Neural crest cell (in vitro differentiated cells): ENCODE measurements at regions not wholly inside any gene's neighbourhood (a gene's known extent, or its start where the extent isn't known, plus 50 kb on each side); places are given as distances from the start of the nearest gene placed in this dataset.
"Not testable (repeated sequence)": the region's sequence is repeated elsewhere in the genome, so short reads cannot be mapped to it uniquely, and the experiment has no call there.

Source experiments
- DNase-seq: peaks from one replicate; pipeline ENCODE4 v3.0.0; 2021; ENCODE audit warnings: low read depth, mixed read lengths, low spot score
- H3K27ac Mint-ChIP-seq: one replicate; pipeline ENCODE4 v1.8.0; 2021; ENCODE audit warnings: mild to moderate bottlenecking, mixed read lengths; ENCODE audit not compliant: unreplicated experiment
- H3K27me3 Mint-ChIP-seq: 2 replicates; pipeline ENCODE4 v1.8.0; 2021; ENCODE audit warnings: low read depth, mild to moderate bottlenecking, mixed read lengths
- H3K36me3 Mint-ChIP-seq: 2 replicates; pipeline ENCODE4 v1.8.0; 2021; ENCODE audit warnings: low read depth, mild to moderate bottlenecking, mixed read lengths
- H3K4me1 Mint-ChIP-seq: 2 replicates; pipeline ENCODE4 v1.8.0; 2021; ENCODE audit warnings: mixed read lengths
- H3K4me3 Mint-ChIP-seq: one replicate; pipeline ENCODE4 v1.8.0; 2021; ENCODE audit warnings: mild to moderate bottlenecking, mixed read lengths
- H3K9me3 Mint-ChIP-seq: 2 replicates; pipeline ENCODE4 v1.8.0; 2021; ENCODE audit warnings: mixed read lengths
- TF ChIP-seq, protein P1 (sequence below): fragments of 200-600 bp; sonication (generic); conservative IDR thresholded peaks from 2 replicates; pipeline ENCODE4 v1.5.0; 2021; ENCODE audit warnings: antibody characterized with exemption, mild to moderate bottlenecking

DNA sequence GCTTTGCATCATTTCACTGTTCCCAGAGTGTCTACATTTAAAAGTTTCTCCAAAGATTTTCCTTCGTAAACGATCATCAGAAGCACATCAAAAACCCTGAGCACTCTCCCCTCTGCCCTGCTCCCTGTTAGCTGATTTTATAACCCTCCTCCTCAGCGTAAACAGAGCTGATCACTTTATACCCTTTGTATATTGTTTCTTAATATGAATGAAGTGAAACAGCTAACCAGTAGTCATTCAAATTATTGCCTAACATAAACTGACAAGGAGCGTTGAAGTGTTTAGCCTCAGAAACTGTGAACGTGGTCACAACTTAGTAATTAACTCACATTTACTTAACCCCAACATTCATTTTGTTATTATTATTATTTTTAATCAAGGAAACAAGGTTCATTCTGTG, 160.0 kb upstream of the FOXF1 start:
- no peak for DNase-seq
- TF ChIP-seq, protein P1, sequence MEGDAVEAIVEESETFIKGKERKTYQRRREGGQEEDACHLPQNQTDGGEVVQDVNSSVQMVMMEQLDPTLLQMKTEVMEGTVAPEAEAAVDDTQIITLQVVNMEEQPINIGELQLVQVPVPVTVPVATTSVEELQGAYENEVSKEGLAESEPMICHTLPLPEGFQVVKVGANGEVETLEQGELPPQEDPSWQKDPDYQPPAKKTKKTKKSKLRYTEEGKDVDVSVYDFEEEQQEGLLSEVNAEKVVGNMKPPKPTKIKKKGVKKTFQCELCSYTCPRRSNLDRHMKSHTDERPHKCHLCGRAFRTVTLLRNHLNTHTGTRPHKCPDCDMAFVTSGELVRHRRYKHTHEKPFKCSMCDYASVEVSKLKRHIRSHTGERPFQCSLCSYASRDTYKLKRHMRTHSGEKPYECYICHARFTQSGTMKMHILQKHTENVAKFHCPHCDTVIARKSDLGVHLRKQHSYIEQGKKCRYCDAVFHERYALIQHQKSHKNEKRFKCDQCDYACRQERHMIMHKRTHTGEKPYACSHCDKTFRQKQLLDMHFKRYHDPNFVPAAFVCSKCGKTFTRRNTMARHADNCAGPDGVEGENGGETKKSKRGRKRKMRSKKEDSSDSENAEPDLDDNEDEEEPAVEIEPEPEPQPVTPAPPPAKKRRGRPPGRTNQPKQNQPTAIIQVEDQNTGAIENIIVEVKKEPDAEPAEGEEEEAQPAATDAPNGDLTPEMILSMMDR = no peak
- Mint-ChIP-seq H3K27me3 (peaks cover 80% of the 10 kb centered on the region), H3K4me1 (peaks cover 10% of the 10 kb centered on the region), H3K4me3 (no peak overlapping the region), H3K9me3 (no peaks in the 10 kb centered on the region), H3K36me3 (peaks cover 2% of the 10 kb centered on the region), H3K27ac (no peak overlapping the region)

DNA sequence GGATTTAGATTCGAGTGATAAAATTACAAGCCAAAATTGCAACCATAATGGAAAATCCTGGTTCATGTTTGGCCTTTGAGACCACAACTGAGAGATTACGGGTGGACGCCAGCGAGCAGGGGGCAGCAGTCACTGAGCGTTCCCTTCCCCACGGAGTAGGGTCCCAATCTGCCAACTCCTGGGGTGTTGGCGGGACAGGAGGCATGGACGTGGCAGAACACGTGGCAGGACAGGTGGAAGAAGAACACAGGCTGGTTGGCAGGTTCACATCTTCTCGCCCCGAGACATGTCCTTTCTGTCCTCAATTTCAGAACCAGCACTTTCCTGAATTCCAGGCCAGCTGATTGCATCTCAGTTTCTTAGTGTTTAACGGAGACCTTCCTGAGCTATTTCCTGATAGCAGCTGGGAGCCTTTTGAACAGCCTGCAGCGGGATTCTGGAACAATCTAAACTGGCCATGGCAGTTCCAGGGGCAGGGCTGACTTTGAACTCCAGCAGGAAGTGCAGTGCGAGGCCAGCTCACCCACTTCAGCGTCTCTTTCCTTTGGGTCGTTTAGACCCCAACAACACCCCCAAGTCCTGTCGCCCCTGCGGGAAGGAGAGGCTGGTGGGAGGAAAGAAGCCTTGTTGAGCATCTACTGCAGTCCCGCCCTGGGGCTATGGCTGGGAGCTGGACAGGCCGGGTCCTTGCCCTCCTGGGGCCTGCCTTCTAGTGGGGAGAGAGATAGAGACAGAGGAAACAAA, 159.1 kb upstream of the FOXF1 start:
- DNase-seq = no peak
- no peak overlapping the region for H3K4me3 Mint-ChIP-seq
- H3K9me3 Mint-ChIP-seq = peaks cover 3% of the 10 kb centered on the region
- H3K27ac Mint-ChIP-seq = peak overlapping the region; percentile 82
- H3K27me3 Mint-ChIP-seq = peaks cover 80% of the 10 kb centered on the region
- TF ChIP-seq, protein P1 = no peak
- peaks cover 3% of the 10 kb centered on the region for H3K36me3 Mint-ChIP-seq
- H3K4me1 Mint-ChIP-seq = peaks cover 10% of the 10 kb centered on the region

DNA sequence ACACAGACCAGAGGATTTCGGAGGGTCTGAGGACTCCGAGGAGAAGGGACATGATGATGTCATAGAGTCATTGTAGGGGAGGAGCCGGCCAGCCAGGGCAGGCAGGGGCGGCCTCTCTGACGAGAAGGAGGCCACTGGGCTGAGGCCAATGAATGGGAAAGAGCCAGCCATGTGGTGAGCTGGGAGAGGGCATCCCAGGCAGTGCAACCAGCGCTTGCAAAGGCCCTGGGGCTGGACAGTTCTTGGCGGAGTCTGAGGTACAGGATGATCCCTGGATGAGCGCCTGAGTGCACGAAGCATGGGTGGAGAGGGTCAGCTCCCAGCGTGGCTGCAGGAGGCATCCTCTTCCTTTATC, 158.6 kb upstream of the FOXF1 start:
- not testable (repeated sequence) for H3K9me3 Mint-ChIP-seq, H3K36me3 Mint-ChIP-seq, H3K4me3 Mint-ChIP-seq, DNase-seq, H3K4me1 Mint-ChIP-seq
- peak overlapping the region; percentile 82 for H3K27ac Mint-ChIP-seq
- peaks cover 80% of the 10 kb centered on the region for H3K27me3 Mint-ChIP-seq

DNA sequence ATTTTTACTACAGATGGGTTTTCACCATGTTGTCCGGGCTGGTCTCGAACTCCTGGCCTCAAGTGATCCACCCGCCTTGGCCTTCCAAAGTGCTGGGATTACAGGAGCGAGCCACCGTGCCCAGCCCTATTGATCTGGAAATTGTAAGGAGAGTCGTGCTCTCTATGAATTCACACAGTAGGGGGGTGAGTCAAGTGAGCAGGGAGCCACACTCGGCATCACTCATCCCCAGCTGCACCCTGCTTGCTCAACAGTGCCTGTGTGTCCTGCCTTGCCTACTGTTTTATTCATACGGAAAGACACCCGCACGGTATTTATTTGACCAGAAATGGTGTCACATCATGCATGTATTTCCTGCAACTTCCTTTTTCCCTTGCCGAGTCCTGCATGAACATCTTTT, 157.2 kb upstream of the FOXF1 start:
- Mint-ChIP-seq H3K4me3 (no peak overlapping the region), H3K27ac (no peak overlapping the region), H3K36me3 (peaks cover 3% of the 10 kb centered on the region), H3K4me1 (peaks cover 10% of the 10 kb centered on the region), H3K27me3 (peaks cover 79% of the 10 kb centered on the region), H3K9me3 (peaks cover 4% of the 10 kb centered on the region)
- TF ChIP-seq, protein P1 = no peak
- DNase-seq = no peak

DNA sequence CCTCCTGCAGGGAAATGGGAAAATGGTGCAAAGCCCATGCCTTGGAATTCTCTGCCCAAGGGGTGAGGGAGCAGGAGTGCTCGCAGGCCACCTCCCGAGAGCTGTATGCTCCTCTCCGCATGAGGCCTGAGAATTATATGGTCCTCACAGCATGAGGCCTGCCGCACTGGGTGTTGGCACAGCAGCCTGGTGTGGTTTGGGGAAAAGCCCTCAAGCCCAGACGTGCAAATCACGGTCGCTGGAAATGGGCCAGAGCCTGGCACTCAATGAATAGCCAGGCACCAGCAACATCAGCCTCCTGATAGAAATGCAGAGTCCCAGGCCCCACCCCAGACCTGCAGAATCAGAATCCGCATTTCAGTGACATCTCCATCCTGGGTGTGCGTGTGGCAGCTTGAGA, 156.4 kb upstream of the FOXF1 start:
- Mint-ChIP-seq H3K36me3 (peaks cover 3% of the 10 kb centered on the region), H3K27ac (no peak overlapping the region), H3K4me3 (no peak overlapping the region), H3K27me3 (peaks cover 79% of the 10 kb centered on the region), H3K4me1 (peaks cover 10% of the 10 kb centered on the region), H3K9me3 (peaks cover 4% of the 10 kb centered on the region)
- DNase-seq = no peak
- TF ChIP-seq, protein P1 = no peak

DNA sequence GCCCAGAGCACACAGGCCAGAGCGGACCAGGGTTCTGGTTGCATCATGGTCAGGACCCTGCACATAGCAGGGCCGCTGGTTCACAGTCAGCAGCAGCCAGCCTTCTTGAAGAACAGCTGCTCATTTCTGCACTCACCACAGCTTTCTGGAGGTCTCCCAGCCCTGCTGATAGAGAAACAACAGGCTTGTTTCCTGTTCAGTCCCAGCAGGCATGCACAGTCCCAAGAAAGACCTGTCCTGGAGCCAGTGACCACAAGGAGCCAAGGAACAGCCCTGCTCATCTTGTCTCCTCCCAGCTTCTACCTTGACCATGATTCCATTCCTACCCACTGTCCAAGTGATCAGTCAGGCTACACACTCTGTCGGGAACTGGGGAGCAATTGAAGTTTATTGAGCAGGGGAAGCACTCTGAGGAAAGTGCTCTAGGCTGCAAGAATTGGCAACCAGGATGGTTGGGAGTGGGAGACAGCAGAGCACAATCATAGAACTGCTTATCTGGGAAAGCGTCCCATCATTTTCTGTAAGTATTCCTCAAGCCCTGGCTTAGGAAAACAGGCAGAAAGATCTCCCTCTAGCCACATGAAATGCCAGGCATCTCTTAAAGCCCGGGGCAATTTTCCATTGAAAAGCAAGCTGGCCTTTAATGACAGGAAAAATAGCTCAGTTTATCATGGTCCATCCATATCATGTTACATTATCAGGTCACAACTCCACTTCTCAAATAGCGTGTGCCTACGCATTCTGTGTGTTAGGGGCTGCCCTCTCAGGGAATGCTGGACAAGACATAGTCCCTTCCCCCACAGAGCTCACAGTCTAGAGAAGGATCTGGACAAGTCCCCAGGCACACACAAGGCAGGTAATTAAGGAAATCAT, 155.4 kb upstream of the FOXF1 start:
- peaks cover 80% of the 10 kb centered on the region for H3K27me3 Mint-ChIP-seq
- H3K36me3 Mint-ChIP-seq = peaks cover 3% of the 10 kb centered on the region
- peaks cover 4% of the 10 kb centered on the region for H3K9me3 Mint-ChIP-seq
- no peak for DNase-seq
- no peak overlapping the region for H3K4me3 Mint-ChIP-seq
- no peak overlapping the region for H3K27ac Mint-ChIP-seq
- TF ChIP-seq, protein P1 = no peak
- H3K4me1 Mint-ChIP-seq = peaks cover 6% of the 10 kb centered on the region
